GM12872 (cell line): ENCODE measurements at regions not wholly inside any gene's neighbourhood (a gene's known extent, or its start where the extent isn't known, plus 50 kb on each side); places are given as distances from the start of the nearest gene placed in this dataset.

ENCODE experiments used
- CTCF ChIP-seq: IDR thresholded peaks from 3 replicates; pipeline ENCODE4 v1.5.1; 2011; ENCODE audit warnings: low read depth, mild to moderate bottlenecking, low read length, moderate library complexity; ENCODE audit not compliant: insufficient read depth

DNA sequence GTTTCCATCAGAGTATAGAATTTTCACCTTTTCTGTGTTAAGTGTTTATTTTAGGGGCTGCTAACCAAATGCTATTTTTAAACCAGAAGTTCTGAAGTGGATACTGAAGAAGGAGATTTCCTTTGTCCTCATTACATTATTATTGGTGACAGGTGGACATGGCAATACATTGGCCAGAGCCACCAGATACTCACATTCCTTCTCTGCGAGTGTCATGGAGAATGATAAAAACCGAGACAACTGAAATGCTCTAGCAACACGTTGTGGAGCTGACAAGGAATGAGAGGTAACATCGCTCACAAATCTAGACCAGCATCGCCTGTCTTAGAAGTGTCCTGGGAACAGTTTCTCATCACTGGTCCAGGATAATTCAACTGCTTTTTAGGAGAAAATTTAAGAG lies 241.2 kb downstream of the IRS1 start:
- TF ChIP-seq CTCF: no peak

DNA sequence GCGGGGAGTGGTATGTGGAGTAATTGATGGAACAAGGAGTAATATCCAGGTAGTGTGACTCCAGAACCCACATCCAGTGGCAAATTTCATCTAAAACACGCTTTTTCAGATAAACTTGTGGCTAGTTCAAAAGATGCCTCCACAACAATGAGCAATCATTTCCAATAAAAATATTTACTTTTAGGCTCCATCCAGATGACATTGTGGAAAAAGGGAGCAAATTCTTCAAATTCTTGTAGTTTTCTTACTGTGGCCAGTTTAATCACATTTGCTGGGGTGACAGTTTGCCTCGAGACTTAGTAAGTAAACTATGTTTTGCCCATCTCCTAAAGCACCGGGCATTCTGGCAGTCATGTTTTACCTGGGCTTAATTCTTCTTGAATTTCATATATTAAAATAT lies 243.6 kb downstream of the IRS1 start:
- TF ChIP-seq CTCF: no peak

GRCh38 chr2:226554701-226555100 lies 244.9 kb downstream of the IRS1 start:
- TF ChIP-seq CTCF: no peak

- TF ChIP-seq CTCF: no peak
Observed at GRCh38 chr2:226553333-226553732, 246.3 kb downstream of the IRS1 start.

GRCh38 chr2:226552571-226553285 lies 246.9 kb downstream of the IRS1 start:
- TF ChIP-seq CTCF: no peak

DNA sequence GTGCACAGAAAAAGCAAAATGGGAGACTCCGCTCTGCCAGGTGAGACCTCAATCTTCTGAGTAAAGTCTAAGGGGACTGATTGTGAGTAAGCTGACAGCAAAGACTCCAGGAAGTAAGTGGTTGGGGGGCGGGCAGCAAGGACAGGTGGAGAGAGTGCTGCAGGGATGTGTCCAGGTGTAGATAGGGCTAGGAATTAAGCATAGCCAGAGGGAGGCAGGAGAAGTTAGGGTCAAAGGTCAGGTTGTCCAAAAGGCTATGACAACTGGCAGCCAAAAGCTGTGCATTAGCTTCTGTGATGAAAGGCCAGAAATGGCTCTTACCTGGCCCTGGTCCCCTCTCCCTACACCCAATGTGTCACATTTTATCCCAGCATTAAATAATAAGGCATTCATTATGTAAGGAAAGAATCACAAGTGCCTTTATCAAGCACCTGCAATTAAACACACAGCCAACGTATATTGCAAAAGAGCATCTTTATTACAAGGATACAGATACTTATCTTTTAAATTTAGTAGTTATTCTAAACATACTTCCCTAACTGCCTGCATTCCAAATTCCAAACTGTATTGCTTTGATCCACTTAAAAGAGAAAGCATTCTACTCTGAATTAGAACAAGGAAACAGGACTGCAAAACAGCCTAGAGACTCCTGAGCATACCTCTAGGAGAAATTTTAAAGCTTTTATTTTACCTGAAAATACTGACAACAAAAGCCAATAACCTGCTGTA lies 247.9 kb downstream of the IRS1 start:
- TF ChIP-seq CTCF: no peak

- TF ChIP-seq CTCF: no peak
Observed at GRCh38 chr2:226550801-226551200, 248.8 kb downstream of the IRS1 start.
